ENCODE measurements at regions not wholly inside any gene's neighbourhood (a gene's known extent, or its start where the extent isn't known, plus 50 kb on each side); places are given as distances from the start of the nearest gene placed in this dataset.
"Not testable (repeated sequence)": the region's sequence is repeated elsewhere in the genome, so short reads cannot be mapped to it uniquely, and the experiment has no call there.

DNA sequence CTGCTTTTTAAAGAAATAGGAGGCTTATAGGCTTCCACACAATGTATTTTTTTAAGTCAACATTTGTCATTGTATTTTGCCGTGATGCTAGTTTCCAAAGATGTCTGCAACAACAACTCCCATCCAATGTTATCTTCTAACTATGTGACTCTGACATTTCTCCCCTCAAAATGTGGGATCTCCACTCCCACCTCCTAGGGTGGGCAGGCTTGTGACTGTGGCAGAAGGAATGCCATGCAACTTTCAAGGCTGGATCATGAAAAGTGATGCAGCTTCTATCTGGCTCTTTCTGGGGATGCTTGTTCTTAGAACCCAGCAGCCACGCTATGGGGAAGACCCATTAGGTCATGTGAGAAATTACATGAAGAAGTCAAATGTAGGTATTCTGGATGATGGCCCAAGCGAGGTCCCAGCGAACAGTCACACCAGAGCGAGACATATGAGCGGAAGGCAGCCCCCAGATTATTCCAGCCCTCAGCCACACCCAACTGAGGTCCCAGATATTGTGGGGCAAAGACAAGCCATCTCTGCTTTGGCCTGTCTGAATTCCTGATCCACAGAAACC lies 124.3 kb downstream of the BDH1 start:
- no peak overlapping the region for H3K4me3 ChIP-seq (ENCODE audit: low read depth, low read length)

- H3K4me3 ChIP-seq (ENCODE audit: low read depth, low read length) = no peak overlapping the region
These were observed 124.8 kb downstream of the BDH1 start for GRCh38 chr3:197430934-197431333.

DNA sequence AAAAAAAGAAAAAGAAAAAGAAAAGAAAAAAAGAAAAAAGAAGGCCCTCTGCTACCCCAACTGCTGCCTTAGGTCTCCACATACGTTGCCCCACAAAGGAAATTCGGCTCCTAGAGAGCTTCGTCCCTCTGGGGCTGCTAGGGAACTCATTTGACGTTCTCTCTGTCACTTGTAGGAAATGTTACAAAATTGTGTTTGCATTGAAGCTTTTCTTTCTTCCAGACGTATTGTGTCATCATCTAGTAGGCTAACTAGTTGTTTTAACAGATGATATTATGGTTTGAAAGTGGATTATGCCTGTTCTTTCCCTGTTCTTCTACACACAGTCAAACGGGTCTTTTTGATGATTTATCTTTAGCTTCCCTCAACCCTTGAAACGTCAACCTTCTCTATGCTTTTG lies 125.3 kb downstream of the BDH1 start:
- no peak overlapping the region for H3K4me3 ChIP-seq (ENCODE audit: low read depth, low read length)

DNA sequence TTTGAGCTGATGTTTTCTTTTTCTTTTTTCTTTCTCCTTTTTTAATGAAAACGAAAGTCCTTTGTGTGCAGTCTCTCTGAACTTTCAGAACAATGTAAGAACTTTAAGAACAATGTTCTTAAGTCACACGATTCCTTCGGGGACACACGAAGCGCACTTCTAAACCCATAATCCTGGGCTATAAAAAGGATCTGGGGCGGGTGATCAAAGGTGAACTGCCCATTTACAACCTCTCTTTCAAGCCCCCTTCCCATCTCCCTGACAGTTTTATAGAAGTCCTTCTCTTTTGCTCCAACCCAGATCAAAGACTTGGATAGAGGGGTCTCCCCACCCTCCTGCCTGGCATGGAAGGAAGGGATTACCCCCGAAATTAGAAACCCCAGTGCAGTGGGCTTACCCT lies 126.8 kb downstream of the BDH1 start:
- H3K4me3 ChIP-seq (ENCODE audit: low read depth, low read length) = no peak overlapping the region

GRCh38 chr3:197428117-197428801 lies 127.5 kb downstream of the BDH1 start:
- H3K4me3 ChIP-seq (ENCODE audit: low read depth, low read length) = no peak overlapping the region

- H3K4me3 ChIP-seq (ENCODE audit: low read depth, low read length) = no peak overlapping the region
These were observed 128.6 kb upstream of the DLG1 start for GRCh38 chr3:197427021-197427420.

DNA sequence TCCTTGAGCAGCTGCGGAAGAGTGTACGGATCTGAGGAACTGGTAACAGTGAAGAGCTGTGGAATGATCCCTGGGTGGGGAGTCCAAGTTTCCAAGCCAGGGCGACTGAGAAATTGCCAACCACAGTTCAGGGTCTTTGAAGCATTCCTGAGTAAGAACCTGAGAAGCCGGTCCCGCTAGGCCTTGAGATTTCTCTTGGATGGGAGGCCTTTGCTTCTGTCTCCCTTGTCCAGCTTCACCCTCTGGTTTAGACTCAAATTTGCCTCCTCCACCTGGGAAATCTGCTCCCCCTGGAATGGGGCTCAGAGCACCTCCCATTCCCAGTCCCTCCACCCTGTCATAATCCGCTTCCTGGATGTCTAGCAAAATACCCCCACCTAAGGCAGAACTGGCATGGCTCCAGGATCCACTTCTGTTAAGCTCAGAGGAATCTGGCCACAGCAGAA lies 127.7 kb upstream of the DLG1 start:
- H3K4me3 ChIP-seq (ENCODE audit: low read depth, low read length) = no peak overlapping the region

GRCh38 chr3:197425485-197426120 lies 127.2 kb upstream of the DLG1 start:
- H3K4me3 ChIP-seq (ENCODE audit: low read depth, low read length) = no peak overlapping the region

- H3K4me3 ChIP-seq (ENCODE audit: low read depth, low read length) = no peak overlapping the region
These were observed 126.5 kb upstream of the DLG1 start for GRCh38 chr3:197424674-197425484.

- H3K4me3 ChIP-seq (ENCODE audit: low read depth, low read length) = no peak overlapping the region
These were observed 125.9 kb upstream of the DLG1 start for GRCh38 chr3:197424266-197424665.

- H3K4me3 ChIP-seq (ENCODE audit: low read depth, low read length) = no peak overlapping the region
These were observed 125.0 kb upstream of the DLG1 start for GRCh38 chr3:197423376-197423775.

- no peak overlapping the region for H3K4me3 ChIP-seq (ENCODE audit: low read depth, low read length)
These were observed 124.1 kb upstream of the DLG1 start for GRCh38 chr3:197422506-197422905.

GRCh38 chr3:197421021-197421420 lies 122.6 kb upstream of the DLG1 start:
- H3K4me3 ChIP-seq (ENCODE audit: low read depth, low read length) = no peak overlapping the region

- no peak overlapping the region for H3K4me3 ChIP-seq (ENCODE audit: low read depth, low read length)
These were observed 122.2 kb upstream of the DLG1 start for GRCh38 chr3:197420566-197420965.

DNA sequence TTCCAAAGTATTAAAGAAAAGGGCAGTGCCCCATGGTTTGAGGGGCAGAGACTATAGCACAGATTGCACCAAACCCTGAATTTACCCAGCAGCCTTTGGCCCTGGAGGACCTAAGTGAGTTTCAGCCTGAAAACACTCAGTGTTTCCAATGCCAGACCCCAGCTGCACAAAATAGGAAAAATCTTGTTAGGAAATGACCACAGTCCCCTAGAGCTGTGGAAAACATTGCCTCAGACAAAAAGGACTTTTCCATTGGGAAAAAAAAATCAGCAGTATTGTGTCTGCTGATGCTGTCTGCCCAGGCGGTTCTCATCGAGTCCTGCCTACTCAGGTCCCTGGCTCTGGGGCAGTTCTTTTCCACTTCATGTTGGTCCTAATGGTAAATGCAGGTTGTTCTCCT lies 121.7 kb upstream of the DLG1 start:
- no peak overlapping the region for H3K4me3 ChIP-seq (ENCODE audit: low read depth, low read length)

DNA sequence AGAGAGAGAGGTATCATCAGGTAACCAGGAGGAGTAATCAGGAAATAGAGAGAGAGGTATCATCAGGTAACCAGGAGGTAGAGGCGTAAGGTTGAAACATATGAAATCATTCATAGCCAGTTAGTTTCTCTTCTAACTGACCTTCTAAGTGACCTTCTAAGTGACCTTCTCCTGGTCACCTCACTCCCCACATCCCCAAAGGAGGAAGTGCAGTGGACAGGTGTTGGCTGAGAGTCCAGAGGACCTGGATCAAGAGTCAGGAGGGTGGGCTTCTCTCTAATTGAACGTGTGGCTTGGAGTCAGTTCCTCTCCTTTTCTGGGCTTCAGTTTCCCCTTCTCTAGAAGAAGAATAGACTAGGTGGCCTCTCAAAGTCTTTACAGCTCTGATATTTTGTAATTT lies 121.3 kb upstream of the DLG1 start:
- no peak overlapping the region for H3K4me3 ChIP-seq (ENCODE audit: low read depth, low read length)

DNA sequence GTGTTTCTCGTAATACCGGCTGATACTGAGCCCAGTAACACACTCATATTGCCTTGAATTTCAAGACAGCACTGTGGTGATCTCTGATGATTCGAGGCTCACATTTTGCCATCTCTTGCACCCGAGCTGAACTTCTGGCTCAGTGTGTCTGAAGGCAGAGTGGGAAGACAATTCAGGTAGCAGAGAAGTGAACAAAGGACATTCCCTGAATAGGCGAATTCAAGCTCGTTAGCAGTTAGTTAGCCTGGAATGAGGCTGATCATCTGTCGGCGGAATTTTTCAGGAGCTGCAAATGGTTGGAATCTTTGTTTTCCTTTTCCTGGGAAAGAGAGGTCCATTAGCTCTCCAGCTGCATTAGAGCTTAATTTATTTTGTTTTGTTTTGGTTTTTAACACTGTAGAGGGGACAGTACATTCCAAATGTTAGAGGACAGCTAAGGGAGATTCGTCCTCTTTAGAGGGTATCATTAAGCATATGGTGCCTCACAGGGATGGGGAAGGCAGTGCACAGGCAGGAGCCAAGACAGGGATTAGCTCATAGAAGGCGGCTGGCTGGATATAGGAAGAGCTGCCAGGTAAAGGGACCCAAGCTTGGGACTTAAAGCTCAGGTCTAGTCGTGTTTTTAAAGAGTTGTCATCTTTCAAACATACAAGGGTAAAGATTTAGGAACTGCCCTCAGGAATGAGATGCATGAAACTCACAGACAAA lies 119.7 kb upstream of the DLG1 start:
- H3K4me3 ChIP-seq (ENCODE audit: low read depth, low read length) = no peak overlapping the region

DNA sequence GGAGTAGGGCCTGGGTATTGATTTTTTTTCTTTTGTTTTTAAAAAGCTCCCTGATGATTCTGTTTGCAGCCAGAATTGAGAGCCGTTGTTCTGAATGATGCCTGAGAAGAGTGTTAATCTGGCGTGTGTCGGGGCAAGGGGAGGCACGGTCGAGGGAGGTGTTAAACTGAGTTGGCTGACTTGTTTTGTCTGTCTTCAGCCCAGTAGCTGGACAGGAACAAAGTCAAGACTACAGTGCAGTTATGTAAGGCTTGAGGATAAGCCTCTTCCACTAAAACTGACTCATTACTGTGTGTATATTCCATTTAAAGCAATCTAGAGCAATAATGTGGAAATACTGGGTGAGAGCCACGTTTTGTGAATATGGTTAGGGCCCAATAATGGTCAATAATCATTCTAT lies 119.0 kb upstream of the DLG1 start:
- no peak overlapping the region for H3K4me3 ChIP-seq (ENCODE audit: low read depth, low read length)

GRCh38 chr3:197411899-197412298 lies 113.5 kb upstream of the DLG1 start:
- H3K4me3 ChIP-seq (ENCODE audit: low read depth, low read length) = not testable (repeated sequence)

DNA sequence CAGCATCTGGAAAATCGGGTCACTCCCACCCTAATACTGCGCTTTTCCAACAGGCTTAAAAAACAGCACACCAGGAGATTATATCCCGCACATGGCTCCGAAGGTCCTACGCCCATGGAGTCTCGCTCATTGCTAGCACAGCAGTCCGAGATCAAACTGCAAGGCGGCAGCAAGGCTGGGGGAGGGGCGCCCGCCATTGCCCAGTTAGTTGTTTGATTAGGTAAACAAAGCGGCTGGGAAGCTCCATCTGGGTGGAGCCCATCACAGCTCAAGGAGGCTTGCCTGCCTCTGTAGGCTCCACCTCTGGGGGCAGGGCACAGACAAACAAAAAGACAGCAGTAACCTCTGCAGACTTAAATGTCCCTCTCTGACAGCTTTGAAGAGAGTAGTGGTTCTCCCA lies 111.8 kb upstream of the DLG1 start:
- not testable (repeated sequence) for H3K4me3 ChIP-seq (ENCODE audit: low read depth, low read length)

All from iPS-11a (cell line).